ENCODE measurements at regions not wholly inside any gene's neighbourhood (a gene's known extent, or its start where the extent isn't known, plus 50 kb on each side); places are given as distances from the start of the nearest gene placed in this dataset.

GRCh38 chr14:29376237-29376636 is 551.4 kb downstream of the PRKD1 start:
- no peaks in the 10 kb centered on the region for H3K4me1 Mint-ChIP-seq (ENCODE audit: insufficient read depth, unreplicated experiment)
- H3K27me3 Mint-ChIP-seq (ENCODE audit: insufficient read depth, unreplicated experiment), result peaks cover 90% of the 10 kb centered on the region
- TF ChIP-seq CTCF (IDR thresholded peaks at IDR 0.05; ENCODE audit: unreplicated experiment), result no peak
- H3K4me3 Mint-ChIP-seq (ENCODE audit: unreplicated experiment), result no peak overlapping the region
- ChIA-PET CTCF (no interaction called here), POLR2A (no interaction called here)
- no peak for DNase-seq (ENCODE audit: unreplicated experiment)
- no peak overlapping the region for H3K27ac Mint-ChIP-seq (ENCODE audit: low read depth, unreplicated experiment)
- BruUV-seq (replicated peaks), result no TSS peak
- intact Hi-C loops (cut with micrococcal nuclease), result no loop called here
- no peaks in the 10 kb centered on the region for H3K36me3 Mint-ChIP-seq (ENCODE audit: insufficient read depth, unreplicated experiment)
- H3K9me3 Mint-ChIP-seq (ENCODE audit: unreplicated experiment), result no peaks in the 10 kb centered on the region

GRCh38 chr14:29380826-29381225 is 546.8 kb downstream of the PRKD1 start:
- no peaks in the 10 kb centered on the region for H3K36me3 Mint-ChIP-seq (ENCODE audit: insufficient read depth, unreplicated experiment)
- POLR2A ChIA-PET, result interaction anchor here (0.6 kb wide), 1 partner anchor 79 kb away, joined by 3 read pairs; no protein-coding TSS in a partner anchor
- intact Hi-C loops (cut with micrococcal nuclease), result no loop called here
- no peak for TF ChIP-seq CTCF (IDR thresholded peaks at IDR 0.05; ENCODE audit: unreplicated experiment)
- H3K27ac Mint-ChIP-seq (ENCODE audit: low read depth, unreplicated experiment), result no peak overlapping the region
- no TSS peak for BruUV-seq (replicated peaks)
- H3K27me3 Mint-ChIP-seq (ENCODE audit: insufficient read depth, unreplicated experiment), result peaks cover 79% of the 10 kb centered on the region
- H3K4me1 Mint-ChIP-seq (ENCODE audit: insufficient read depth, unreplicated experiment), result no peaks in the 10 kb centered on the region
- H3K9me3 Mint-ChIP-seq (ENCODE audit: unreplicated experiment), result no peaks in the 10 kb centered on the region
- CTCF ChIA-PET, result no interaction called here
- no peak for DNase-seq (ENCODE audit: unreplicated experiment)
- no peak overlapping the region for H3K4me3 Mint-ChIP-seq (ENCODE audit: unreplicated experiment)

GRCh38 chr14:29388571-29388970 is 539.1 kb downstream of the PRKD1 start:
- BruUV-seq (replicated peaks), result no TSS peak
- H3K27ac Mint-ChIP-seq (ENCODE audit: low read depth, unreplicated experiment), result no peak overlapping the region
- TF ChIP-seq CTCF (IDR thresholded peaks at IDR 0.05; ENCODE audit: unreplicated experiment), result no peak
- intact Hi-C loops (cut with micrococcal nuclease), result no loop called here
- POLR2A ChIA-PET, result no interaction called here
- no peak overlapping the region for H3K4me3 Mint-ChIP-seq (ENCODE audit: unreplicated experiment)
- no peak for DNase-seq (ENCODE audit: unreplicated experiment)
- no peaks in the 10 kb centered on the region for H3K4me1 Mint-ChIP-seq (ENCODE audit: insufficient read depth, unreplicated experiment)
- CTCF ChIA-PET, result no interaction called here
- H3K36me3 Mint-ChIP-seq (ENCODE audit: insufficient read depth, unreplicated experiment), result no peaks in the 10 kb centered on the region
- no peaks in the 10 kb centered on the region for H3K9me3 Mint-ChIP-seq (ENCODE audit: unreplicated experiment)
- H3K27me3 Mint-ChIP-seq (ENCODE audit: insufficient read depth, unreplicated experiment), result peaks cover 95% of the 10 kb centered on the region

GRCh38 chr14:29390081-29390832 is 537.4 kb downstream of the PRKD1 start:
- no peaks in the 10 kb centered on the region for H3K36me3 Mint-ChIP-seq (ENCODE audit: insufficient read depth, unreplicated experiment)
- TF ChIP-seq CTCF (IDR thresholded peaks at IDR 0.05; ENCODE audit: unreplicated experiment), result no peak
- H3K27me3 Mint-ChIP-seq (ENCODE audit: insufficient read depth, unreplicated experiment), result peaks cover 100% of the 10 kb centered on the region
- CTCF ChIA-PET, result no interaction called here
- no TSS peak for BruUV-seq (replicated peaks)
- intact Hi-C loops (cut with micrococcal nuclease), result no loop called here
- H3K9me3 Mint-ChIP-seq (ENCODE audit: unreplicated experiment), result no peaks in the 10 kb centered on the region
- H3K4me1 Mint-ChIP-seq (ENCODE audit: insufficient read depth, unreplicated experiment), result no peaks in the 10 kb centered on the region
- no peak for DNase-seq (ENCODE audit: unreplicated experiment)
- no peak overlapping the region for H3K4me3 Mint-ChIP-seq (ENCODE audit: unreplicated experiment)
- POLR2A ChIA-PET, result no interaction called here
- H3K27ac Mint-ChIP-seq (ENCODE audit: low read depth, unreplicated experiment), result no peak overlapping the region
